ENCODE measurements at regions not wholly inside any gene's neighbourhood (a gene's known extent, or its start where the extent isn't known, plus 50 kb on each side); places are given as distances from the start of the nearest gene placed in this dataset.

DNA sequence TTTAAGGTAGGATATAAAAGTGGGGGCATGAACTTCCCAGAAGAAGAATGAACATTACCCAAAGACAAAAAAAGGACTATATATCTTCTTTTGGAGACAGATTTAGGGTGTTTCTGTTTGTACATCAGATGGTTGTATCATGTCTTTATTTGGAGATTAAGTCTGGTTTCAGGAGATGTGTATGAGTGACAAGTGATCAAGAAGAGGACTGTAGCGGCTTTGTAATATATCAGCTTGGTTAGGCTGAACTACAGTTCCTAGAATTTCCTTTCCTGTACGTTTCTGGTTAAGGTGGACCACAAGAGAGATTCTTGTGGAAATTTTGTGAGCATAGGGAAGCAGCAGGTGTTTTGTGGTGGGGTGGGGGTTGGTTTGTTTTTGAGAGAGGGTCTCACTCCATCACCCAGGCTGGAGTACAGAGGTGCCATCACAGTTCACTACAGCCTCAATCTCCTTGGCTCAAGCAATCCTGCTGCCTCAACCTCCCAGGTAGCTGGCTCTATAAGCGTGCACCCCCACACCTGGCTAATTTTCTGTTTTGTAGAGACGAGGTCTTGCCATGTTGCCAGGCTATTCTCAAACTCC, 287.1 kb upstream of the MGAT5 start:
- Histone ChIP-seq H3K9me3 (ENCODE audit: insufficient read depth, low read depth, low read length) (no peaks in the 10 kb centered on the region), H3K27me3 (ENCODE audit: insufficient read depth, low read length) (no peaks in the 10 kb centered on the region), H3K4me3 (ENCODE audit: low read length) (no peak overlapping the region), H3K4me1 (ENCODE audit: insufficient read depth, low read length) (no peaks in the 10 kb centered on the region), H3K9ac (ENCODE audit: low read depth, low read length) (no peak overlapping the region), H3K27ac (ENCODE audit: low read depth, low read length) (no peak overlapping the region), H3K36me3 (ENCODE audit: insufficient read depth, low read length) (no peaks in the 10 kb centered on the region)
- 79% methylated on average over 4 of the region's 4 CpGs for WGBS

- Histone ChIP-seq H3K4me1 (ENCODE audit: insufficient read depth, low read length) (no peaks in the 10 kb centered on the region), H3K9me3 (ENCODE audit: insufficient read depth, low read depth, low read length) (no peaks in the 10 kb centered on the region), H3K27me3 (ENCODE audit: insufficient read depth, low read length) (no peaks in the 10 kb centered on the region), H3K9ac (ENCODE audit: low read depth, low read length) (no peak overlapping the region), H3K4me3 (ENCODE audit: low read length) (no peak overlapping the region), H3K27ac (ENCODE audit: low read depth, low read length) (no peak overlapping the region), H3K36me3 (ENCODE audit: insufficient read depth, low read length) (no peaks in the 10 kb centered on the region)
- 84% methylated on average over 3 of the region's 4 CpGs for WGBS
Measured at GRCh38 chr2:133967326-133967725, 286.5 kb upstream of the MGAT5 start.

- no peak overlapping the region for H3K27ac ChIP-seq (ENCODE audit: low read depth, low read length)
- no peaks in the 10 kb centered on the region for H3K9me3 ChIP-seq (ENCODE audit: insufficient read depth, low read depth, low read length)
- no peaks in the 10 kb centered on the region for H3K4me1 ChIP-seq (ENCODE audit: insufficient read depth, low read length)
- no peak overlapping the region for H3K9ac ChIP-seq (ENCODE audit: low read depth, low read length)
- no peaks in the 10 kb centered on the region for H3K36me3 ChIP-seq (ENCODE audit: insufficient read depth, low read length)
- WGBS, result 93% methylated on average over 3 of the region's 3 CpGs
- no peaks in the 10 kb centered on the region for H3K27me3 ChIP-seq (ENCODE audit: insufficient read depth, low read length)
- no peak overlapping the region for H3K4me3 ChIP-seq (ENCODE audit: low read length)
Measured at GRCh38 chr2:133968446-133968845, 285.4 kb upstream of the MGAT5 start.

GRCh38 chr2:133970641-133971040, 283.2 kb upstream of the MGAT5 start:
- H3K27me3 ChIP-seq (ENCODE audit: insufficient read depth, low read length), result no peaks in the 10 kb centered on the region
- no peaks in the 10 kb centered on the region for H3K36me3 ChIP-seq (ENCODE audit: insufficient read depth, low read length)
- no peak overlapping the region for H3K9ac ChIP-seq (ENCODE audit: low read depth, low read length)
- WGBS, result 36% methylated on average over 5 of the region's 6 CpGs
- H3K4me3 ChIP-seq (ENCODE audit: low read length), result no peak overlapping the region
- H3K9me3 ChIP-seq (ENCODE audit: insufficient read depth, low read depth, low read length), result no peaks in the 10 kb centered on the region
- no peaks in the 10 kb centered on the region for H3K4me1 ChIP-seq (ENCODE audit: insufficient read depth, low read length)
- no peak overlapping the region for H3K27ac ChIP-seq (ENCODE audit: low read depth, low read length)

DNA sequence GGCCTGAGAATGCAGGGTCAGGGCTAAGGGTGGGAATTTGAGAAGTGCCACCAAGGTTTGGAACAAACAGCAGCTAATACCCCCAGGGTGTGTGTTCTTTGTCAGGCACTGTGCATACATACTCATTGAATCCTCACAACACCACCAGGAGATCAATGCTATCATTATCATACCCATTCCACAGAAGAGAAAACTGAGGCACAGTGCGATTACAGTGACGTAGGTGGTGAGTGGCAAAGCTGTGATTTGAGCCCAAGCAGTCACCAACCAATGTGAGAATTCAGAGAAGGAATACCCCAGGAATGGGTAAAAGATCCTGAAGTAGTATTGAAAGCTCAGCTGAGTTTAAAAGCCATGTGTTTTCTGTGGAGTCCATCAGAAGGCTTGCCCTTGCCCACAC, 281.6 kb upstream of the MGAT5 start:
- H3K36me3 ChIP-seq (ENCODE audit: insufficient read depth, low read length), result no peaks in the 10 kb centered on the region
- no peak overlapping the region for H3K27ac ChIP-seq (ENCODE audit: low read depth, low read length)
- H3K4me3 ChIP-seq (ENCODE audit: low read length), result no peak overlapping the region
- WGBS, result 100% methylated on average over 2 of the region's 2 CpGs
- no peaks in the 10 kb centered on the region for H3K4me1 ChIP-seq (ENCODE audit: insufficient read depth, low read length)
- no peaks in the 10 kb centered on the region for H3K27me3 ChIP-seq (ENCODE audit: insufficient read depth, low read length)
- no peaks in the 10 kb centered on the region for H3K9me3 ChIP-seq (ENCODE audit: insufficient read depth, low read depth, low read length)
- no peak overlapping the region for H3K9ac ChIP-seq (ENCODE audit: low read depth, low read length)

GRCh38 chr2:133972786-133973185, 281.1 kb upstream of the MGAT5 start:
- no peaks in the 10 kb centered on the region for H3K36me3 ChIP-seq (ENCODE audit: insufficient read depth, low read length)
- no peak overlapping the region for H3K27ac ChIP-seq (ENCODE audit: low read depth, low read length)
- WGBS, result 95% methylated on average over 8 of the region's 8 CpGs
- no peaks in the 10 kb centered on the region for H3K9me3 ChIP-seq (ENCODE audit: insufficient read depth, low read depth, low read length)
- H3K4me3 ChIP-seq (ENCODE audit: low read length), result no peak overlapping the region
- H3K9ac ChIP-seq (ENCODE audit: low read depth, low read length), result no peak overlapping the region
- no peaks in the 10 kb centered on the region for H3K4me1 ChIP-seq (ENCODE audit: insufficient read depth, low read length)
- H3K27me3 ChIP-seq (ENCODE audit: insufficient read depth, low read length), result no peaks in the 10 kb centered on the region

DNA sequence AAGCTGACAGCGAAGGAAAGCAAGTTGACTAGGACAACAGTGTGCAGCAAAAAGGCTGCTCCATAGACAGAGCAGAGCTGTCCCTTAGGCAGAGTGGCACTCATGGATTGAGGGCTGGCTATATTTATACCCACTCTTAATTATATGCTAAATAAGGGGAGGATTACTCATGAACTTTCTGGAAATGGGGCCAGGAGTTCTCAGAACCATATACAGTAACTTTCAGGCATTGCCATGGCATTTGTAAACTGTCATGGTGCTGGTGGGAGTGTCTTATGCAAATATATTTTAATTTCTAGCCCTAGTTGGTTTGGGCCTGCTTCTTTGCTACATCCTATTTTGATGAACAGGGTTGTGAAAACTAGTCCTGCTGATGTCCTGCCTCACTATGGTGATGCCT, 279.5 kb upstream of the MGAT5 start:
- 100% methylated on average over 1 of the region's 1 CpG for WGBS
- Histone ChIP-seq H3K4me3 (ENCODE audit: low read length) (no peak overlapping the region), H3K4me1 (ENCODE audit: insufficient read depth, low read length) (no peaks in the 10 kb centered on the region), H3K9ac (ENCODE audit: low read depth, low read length) (no peak overlapping the region), H3K36me3 (ENCODE audit: insufficient read depth, low read length) (no peaks in the 10 kb centered on the region), H3K9me3 (ENCODE audit: insufficient read depth, low read depth, low read length) (no peaks in the 10 kb centered on the region), H3K27me3 (ENCODE audit: insufficient read depth, low read length) (no peaks in the 10 kb centered on the region), H3K27ac (ENCODE audit: low read depth, low read length) (no peak overlapping the region)

DNA sequence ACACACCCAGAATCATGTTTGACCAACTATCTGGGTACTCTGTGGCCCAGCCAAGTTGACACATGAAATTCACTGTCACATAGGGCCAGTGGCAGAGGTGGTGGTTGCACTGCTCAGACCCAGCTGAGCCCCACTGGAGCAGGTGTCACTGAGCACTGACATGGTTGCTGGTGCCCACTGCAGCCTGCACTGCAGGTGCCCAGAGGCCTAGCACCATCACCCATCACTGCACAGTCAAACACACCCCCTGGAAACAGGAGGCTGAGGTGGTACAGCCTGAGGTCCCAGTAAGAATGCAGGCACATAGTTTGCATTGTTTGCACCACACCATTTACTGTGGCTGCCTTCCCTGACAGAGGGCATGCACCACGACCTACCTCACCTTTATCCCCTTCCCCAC, 278.7 kb upstream of the MGAT5 start:
- Histone ChIP-seq H3K36me3 (ENCODE audit: insufficient read depth, low read length) (no peaks in the 10 kb centered on the region), H3K4me3 (ENCODE audit: low read length) (no peak overlapping the region), H3K9me3 (ENCODE audit: insufficient read depth, low read depth, low read length) (no peaks in the 10 kb centered on the region), H3K27ac (ENCODE audit: low read depth, low read length) (no peak overlapping the region), H3K4me1 (ENCODE audit: insufficient read depth, low read length) (no peaks in the 10 kb centered on the region), H3K27me3 (ENCODE audit: insufficient read depth, low read length) (no peaks in the 10 kb centered on the region), H3K9ac (ENCODE audit: low read depth, low read length) (no peak overlapping the region)
- WGBS, result 80% methylated on average over 1 of the region's 1 CpG

DNA sequence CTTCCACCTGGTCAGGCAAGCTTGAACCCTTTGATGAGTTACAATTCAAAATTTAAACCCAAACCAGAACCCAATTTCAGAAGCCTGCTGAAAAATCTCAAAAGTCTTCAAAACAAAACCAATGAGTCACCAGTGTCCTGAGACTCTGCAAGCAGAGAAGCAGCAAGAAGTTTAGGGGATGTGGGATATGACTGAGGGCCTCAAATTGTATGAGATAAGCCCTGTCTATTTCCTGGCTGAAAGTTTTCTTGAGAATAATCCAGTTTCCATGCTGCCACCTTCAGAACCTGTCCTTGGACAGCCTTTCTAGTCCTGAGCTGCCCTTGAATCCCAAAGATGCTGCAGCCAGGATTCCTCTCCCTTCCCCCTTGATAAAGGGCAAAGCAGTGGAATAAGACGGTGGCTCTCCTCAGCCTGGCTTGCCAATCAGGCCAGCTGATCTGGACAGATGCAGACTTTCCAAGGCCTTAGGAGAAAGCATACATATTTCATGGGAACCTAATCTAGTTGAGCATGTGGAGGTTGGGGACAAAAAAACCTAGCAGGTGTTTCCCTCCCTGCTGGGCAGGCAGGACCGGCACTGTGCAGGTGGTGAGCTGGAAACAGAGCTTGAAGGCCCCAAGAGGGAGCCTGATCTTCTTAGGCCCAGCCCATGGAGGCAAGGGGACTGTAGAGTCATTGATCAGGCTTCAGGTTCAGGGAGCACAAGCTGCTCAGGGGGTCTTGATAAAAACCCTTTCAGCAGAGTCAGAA, 278.0 kb upstream of the MGAT5 start:
- no peaks in the 10 kb centered on the region for H3K4me1 ChIP-seq (ENCODE audit: insufficient read depth, low read length)
- H3K4me3 ChIP-seq (ENCODE audit: low read length), result no peak overlapping the region
- no peaks in the 10 kb centered on the region for H3K36me3 ChIP-seq (ENCODE audit: insufficient read depth, low read length)
- WGBS, result 49% methylated on average over 2 of the region's 2 CpGs
- H3K9me3 ChIP-seq (ENCODE audit: insufficient read depth, low read depth, low read length), result no peaks in the 10 kb centered on the region
- no peak overlapping the region for H3K27ac ChIP-seq (ENCODE audit: low read depth, low read length)
- no peak overlapping the region for H3K9ac ChIP-seq (ENCODE audit: low read depth, low read length)
- no peaks in the 10 kb centered on the region for H3K27me3 ChIP-seq (ENCODE audit: insufficient read depth, low read length)

GRCh38 chr2:133976659-133977058, 277.2 kb upstream of the MGAT5 start:
- no peak overlapping the region for H3K9ac ChIP-seq (ENCODE audit: low read depth, low read length)
- no peaks in the 10 kb centered on the region for H3K9me3 ChIP-seq (ENCODE audit: insufficient read depth, low read depth, low read length)
- no peaks in the 10 kb centered on the region for H3K27me3 ChIP-seq (ENCODE audit: insufficient read depth, low read length)
- H3K27ac ChIP-seq (ENCODE audit: low read depth, low read length), result no peak overlapping the region
- H3K4me1 ChIP-seq (ENCODE audit: insufficient read depth, low read length), result no peaks in the 10 kb centered on the region
- no peaks in the 10 kb centered on the region for H3K36me3 ChIP-seq (ENCODE audit: insufficient read depth, low read length)
- H3K4me3 ChIP-seq (ENCODE audit: low read length), result no peak overlapping the region

GRCh38 chr2:133977405-133977804, 276.5 kb upstream of the MGAT5 start:
- Histone ChIP-seq H3K9ac (ENCODE audit: low read depth, low read length) (no peak overlapping the region), H3K9me3 (ENCODE audit: insufficient read depth, low read depth, low read length) (no peaks in the 10 kb centered on the region), H3K4me1 (ENCODE audit: insufficient read depth, low read length) (no peaks in the 10 kb centered on the region), H3K27ac (ENCODE audit: low read depth, low read length) (no peak overlapping the region), H3K4me3 (ENCODE audit: low read length) (no peak overlapping the region), H3K27me3 (ENCODE audit: insufficient read depth, low read length) (no peaks in the 10 kb centered on the region), H3K36me3 (ENCODE audit: insufficient read depth, low read length) (no peaks in the 10 kb centered on the region)
- 88% methylated on average over 2 of the region's 4 CpGs for WGBS

DNA sequence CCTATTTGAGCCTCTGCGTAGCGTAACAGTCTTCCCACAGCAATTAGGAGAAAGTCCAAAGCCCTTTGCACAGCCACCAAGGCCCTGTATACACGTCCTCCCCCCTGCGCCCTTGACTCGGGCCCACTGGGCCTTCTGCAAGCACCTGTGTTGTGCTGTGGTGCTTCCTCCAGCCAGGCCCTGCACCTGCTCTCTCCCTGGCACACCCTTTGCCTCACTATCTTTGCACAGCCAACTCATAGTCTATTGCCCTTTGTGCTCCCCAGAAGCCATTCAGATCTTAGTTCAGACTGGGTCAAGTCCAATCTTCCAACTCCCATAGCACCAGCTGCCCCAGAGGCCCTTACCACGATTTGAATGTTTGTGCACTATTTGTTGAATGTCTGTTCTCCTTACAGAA, 271.6 kb upstream of the MGAT5 start:
- no peak overlapping the region for H3K4me3 ChIP-seq (ENCODE audit: low read length)
- H3K9me3 ChIP-seq (ENCODE audit: insufficient read depth, low read depth, low read length), result peaks cover 4% of the 10 kb centered on the region; the same call in 1 of the 2 replicates
- H3K9ac ChIP-seq (ENCODE audit: low read depth, low read length), result no peak overlapping the region
- WGBS, result 89% methylated on average over 6 of the region's 6 CpGs
- no peaks in the 10 kb centered on the region for H3K36me3 ChIP-seq (ENCODE audit: insufficient read depth, low read length)
- H3K27ac ChIP-seq (ENCODE audit: low read depth, low read length), result no peak overlapping the region
- no peaks in the 10 kb centered on the region for H3K27me3 ChIP-seq (ENCODE audit: insufficient read depth, low read length)
- peaks cover 8% of the 10 kb centered on the region; the same call in 1 of the 2 replicates for H3K4me1 ChIP-seq (ENCODE audit: insufficient read depth, low read length)
